Trophoblast cell (in vitro differentiated cells and primary cell): ENCODE measurements at regions not wholly inside any gene's neighbourhood (a gene's known extent, or its start where the extent isn't known, plus 50 kb on each side); places are given as distances from the start of the nearest gene placed in this dataset.
"Not testable (repeated sequence)": the region's sequence is repeated elsewhere in the genome, so short reads cannot be mapped to it uniquely, and the experiment has no call there.

Experiments used
- DNase-seq, 2 donors: peaks; one replicate each; pipeline ENCODE4 v3.0.0-alpha.2; 2016
- H2AFZ ChIP-seq: 2 replicates; pipeline ENCODE4 v1.6.1; 2013; ENCODE audit warnings: low read length, moderate library complexity, mild to moderate bottlenecking; ENCODE audit not compliant: insufficient read depth, poor library complexity
- H2AK5ac ChIP-seq: 2 replicates; pipeline ENCODE4 v1.6.1; 2013; ENCODE audit warnings: mild to moderate bottlenecking, low read length
- H2BK120ac ChIP-seq: 2 replicates; pipeline ENCODE4 v1.6.1; 2013; ENCODE audit warnings: low read length, mild to moderate bottlenecking, moderate library complexity; ENCODE audit not compliant: insufficient read depth, poor library complexity
- H2BK12ac ChIP-seq: 2 replicates; pipeline ENCODE4 v1.6.1; 2013; ENCODE audit warnings: mild to moderate bottlenecking, low read length, moderate library complexity
- H2BK5ac ChIP-seq: 2 replicates; pipeline ENCODE4 v1.6.1; 2013; ENCODE audit warnings: low read length, low read depth, moderate library complexity, mild to moderate bottlenecking; ENCODE audit not compliant: poor library complexity
- H3K14ac ChIP-seq: 2 replicates; pipeline ENCODE4 v1.6.1; 2013; ENCODE audit warnings: mild to moderate bottlenecking, low read length
- H3K18ac ChIP-seq: 2 replicates; pipeline ENCODE4 v1.6.1; 2013; ENCODE audit warnings: mild to moderate bottlenecking, low read length
- H3K23ac ChIP-seq: 2 replicates; pipeline ENCODE4 v1.6.1; 2013; ENCODE audit warnings: low read length
- H3K27ac ChIP-seq: 2 replicates; pipeline ENCODE4 v1.5.1; 2013; ENCODE audit warnings: low read depth, mild to moderate bottlenecking, inconsistent platforms, low read length, moderate library complexity
- H3K27me3 ChIP-seq: 2 replicates; pipeline ENCODE4 v1.6.1; 2013; ENCODE audit warnings: inconsistent platforms, mild to moderate bottlenecking, low read length, moderate library complexity; ENCODE audit not compliant: insufficient read depth
- H3K36me3 ChIP-seq, 2 experiments: 1 replicate in 1 of 2; 2 replicates in 1 of 2; pipeline ENCODE4 v1.6.1; 2013; ENCODE audit warnings: low read length in 2 of 2, mild to moderate bottlenecking in 2 of 2, moderate library complexity in 1 of 2; ENCODE audit not compliant: insufficient read depth in 2 of 2, control insufficient read depth in 1 of 2
- H3K4ac ChIP-seq: 2 replicates; pipeline ENCODE4 v1.6.1; 2013; ENCODE audit warnings: low read depth, mild to moderate bottlenecking, low read length, moderate library complexity
- H3K4me1 ChIP-seq, 2 experiments: 1 replicate in 1 of 2; 2 replicates in 1 of 2; pipeline ENCODE4 v1.6.1; 2013; ENCODE audit warnings: low read length in 2 of 2, mild to moderate bottlenecking in 2 of 2, moderate library complexity in 1 of 2; ENCODE audit not compliant: insufficient read depth in 2 of 2, control insufficient read depth in 1 of 2
- H3K4me2 ChIP-seq: 2 replicates; pipeline ENCODE4 v1.6.1; 2013; ENCODE audit warnings: inconsistent platforms, mild to moderate bottlenecking, low read length, moderate library complexity
- H3K4me3 ChIP-seq: 2 replicates; pipeline ENCODE4 v1.5.1; 2013; ENCODE audit warnings: mild to moderate bottlenecking, low read depth, low read length, inconsistent platforms
- H3K79me1 ChIP-seq: one replicate; pipeline ENCODE4 v1.6.1; 2013; ENCODE audit warnings: low read length
- H3K79me2 ChIP-seq: 2 replicates; pipeline ENCODE4 v1.6.1; 2013; ENCODE audit warnings: low read length, mild to moderate bottlenecking; ENCODE audit not compliant: control insufficient read depth, insufficient read depth, poor library complexity
- H3K9ac ChIP-seq: 2 replicates; pipeline ENCODE4 v1.6.1; 2013; ENCODE audit warnings: mild to moderate bottlenecking, low read length
- H3K9me3 ChIP-seq: 2 replicates; pipeline ENCODE4 v1.6.1; 2013; ENCODE audit warnings: low read depth, mild to moderate bottlenecking, control low read depth, inconsistent platforms, low read length; ENCODE audit not compliant: insufficient read depth
- H4K12ac ChIP-seq: 2 replicates; pipeline ENCODE4 v1.6.1; 2013; ENCODE audit warnings: low read depth, mild to moderate bottlenecking, low read length, moderate library complexity
- H4K8ac ChIP-seq: 2 replicates; pipeline ENCODE4 v1.6.1; 2013; ENCODE audit warnings: low read depth, mild to moderate bottlenecking, low read length, moderate library complexity
- H4K91ac ChIP-seq: one replicate; pipeline ENCODE4 v1.6.1; 2013; ENCODE audit warnings: low read depth, mild to moderate bottlenecking, low read length, moderate library complexity
- WGBS: extraction: QIAGEN DNeasy Blood & Tissue Kit; methylation state at CpG from one replicate; pipeline ENCODE4 v1.1.7; 2013; ENCODE audit warnings: missing lambda C conversion rate; ENCODE audit not compliant: insufficient read length, insufficient coverage; ENCODE audit errors: extremely low coverage; 5-methylcytosine and 5-hydroxymethylcytosine counted together

DNA sequence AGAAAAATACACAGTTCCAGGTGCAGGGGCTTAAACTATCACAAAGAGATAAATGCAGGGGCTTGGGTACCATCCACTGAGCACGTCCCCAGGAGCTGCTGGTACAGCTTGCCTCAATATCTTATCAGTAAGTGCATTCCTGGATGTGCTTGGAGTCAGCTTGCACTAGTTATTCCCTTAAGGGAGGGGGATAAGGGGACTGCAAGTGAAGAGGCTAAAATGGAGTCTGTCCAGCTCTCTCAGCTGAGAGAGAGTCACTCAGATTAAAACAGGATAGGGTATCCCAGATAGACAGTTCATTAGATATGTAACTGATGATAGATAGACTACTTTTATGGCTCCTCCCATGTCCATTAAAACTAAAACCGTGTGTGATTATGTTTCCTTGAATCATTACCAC is 82.5 kb downstream of the PRR15 start:
- H3K9ac ChIP-seq, H3K4me3 ChIP-seq, H4K8ac ChIP-seq, H3K79me1 ChIP-seq, H3K27ac ChIP-seq, H3K23ac ChIP-seq, H4K91ac ChIP-seq, H2BK120ac ChIP-seq, H3K27me3 ChIP-seq, H2BK5ac ChIP-seq, H3K4me2 ChIP-seq, H3K36me3 ChIP-seq, H3K79me2 ChIP-seq, H3K18ac ChIP-seq, DNase-seq, H2AFZ ChIP-seq, H2AK5ac ChIP-seq, H3K14ac ChIP-seq, H3K9me3 ChIP-seq, H4K12ac ChIP-seq, H2BK12ac ChIP-seq, H3K4ac ChIP-seq: not testable (repeated sequence)
- no CpG with 5 or more reads among the region's 2 CpGs for WGBS
- peaks cover 5 to 12% of the 10 kb centered on the region in 2 experiments for H3K4me1 ChIP-seq

DNA sequence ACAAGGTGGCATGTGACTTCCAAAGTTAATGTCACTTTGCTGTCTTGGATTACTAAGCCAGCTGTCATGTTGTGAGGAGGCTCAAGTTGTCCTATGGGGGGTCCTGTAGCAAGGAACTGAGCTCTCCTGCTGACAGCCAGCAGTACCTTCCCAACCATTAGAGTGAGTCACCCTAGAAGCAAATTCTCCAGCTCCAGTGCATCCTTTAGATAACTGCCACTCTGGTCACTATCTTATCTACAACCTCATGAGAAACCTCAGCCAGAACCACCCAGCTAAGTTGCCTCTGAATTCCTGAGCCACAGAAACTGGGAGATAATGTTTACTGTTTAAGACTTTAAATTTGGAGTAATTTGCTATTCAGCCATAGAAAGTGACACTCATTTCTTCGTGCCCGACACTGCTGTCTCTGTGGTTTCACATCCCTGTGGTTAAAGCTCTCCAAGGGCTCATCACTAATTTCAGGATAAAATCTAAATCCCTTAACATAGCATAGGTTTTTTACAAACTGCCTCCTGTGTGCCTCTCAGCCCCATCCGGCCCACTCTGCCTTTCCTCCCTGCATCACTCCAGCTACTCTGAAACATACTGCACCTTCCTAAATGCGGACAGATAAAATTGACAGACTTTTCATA is 83.5 kb downstream of the PRR15 start:
- WGBS: no CpG with 5 or more reads among the region's 4 CpGs
- no peaks in the 10 kb centered on the region for H3K27me3 ChIP-seq
- no peak overlapping the region for H3K14ac ChIP-seq

DNA sequence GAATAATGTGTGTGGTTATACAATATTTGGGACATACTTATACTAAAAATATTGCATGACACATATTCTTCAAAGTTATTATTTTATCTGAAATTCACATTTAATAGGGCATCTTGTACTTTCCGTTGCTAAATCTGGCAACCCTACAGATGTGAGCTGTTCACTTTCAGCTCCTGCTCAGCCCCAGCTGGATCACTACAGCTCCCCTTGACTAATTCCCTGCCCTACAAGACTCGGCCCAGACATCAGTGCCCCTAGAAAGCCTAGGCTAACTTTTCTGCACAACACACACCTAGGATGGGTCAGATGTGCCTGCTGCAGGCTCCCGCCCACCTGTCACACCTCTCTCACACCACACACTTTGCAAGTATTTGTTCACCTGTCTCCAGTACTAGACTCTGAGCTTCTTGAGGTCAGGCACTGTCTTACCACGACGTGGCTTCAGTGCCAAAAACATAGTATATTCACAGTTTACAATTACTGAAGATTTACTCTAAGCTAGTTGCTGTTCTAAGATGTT is 84.1 kb downstream of the PRR15 start:
- H2AFZ ChIP-seq, H4K8ac ChIP-seq, DNase-seq, H3K18ac ChIP-seq, H3K23ac ChIP-seq, H2AK5ac ChIP-seq, H2BK120ac ChIP-seq, H3K79me2 ChIP-seq, H3K36me3 ChIP-seq, H3K27ac ChIP-seq, H3K4ac ChIP-seq, H3K14ac ChIP-seq, H3K27me3 ChIP-seq, H3K79me1 ChIP-seq, H3K4me3 ChIP-seq, H3K4me1 ChIP-seq, H3K4me2 ChIP-seq, H4K12ac ChIP-seq, H4K91ac ChIP-seq, H2BK12ac ChIP-seq, H3K9me3 ChIP-seq, H3K9ac ChIP-seq, H2BK5ac ChIP-seq: not testable (repeated sequence)
- WGBS: no CpG with 5 or more reads among the region's 5 CpGs

More for the DNA sequence above, 83.5 kb downstream of the PRR15 start:
- H3K4me2 ChIP-seq: no peak overlapping the region
- no peak overlapping the region for H3K23ac ChIP-seq
- H3K4ac ChIP-seq: no peak overlapping the region
- no peaks in the 10 kb centered on the region for H3K79me2 ChIP-seq
- H3K79me1 ChIP-seq: peaks cover 3% of the 10 kb centered on the region
- no peaks in the 10 kb centered on the region for H3K9me3 ChIP-seq
- H3K36me3 ChIP-seq: peaks cover 2% of the 10 kb centered on the region in 2 experiments
- H3K4me1 ChIP-seq: peaks cover 3 to 8% of the 10 kb centered on the region in 2 experiments
- H3K27ac ChIP-seq: no peak overlapping the region
- H4K91ac ChIP-seq: no peak overlapping the region
- no peak overlapping the region for H3K18ac ChIP-seq
- H3K4me3 ChIP-seq: no peak overlapping the region
- no peak overlapping the region for H2BK12ac ChIP-seq
- DNase-seq: peak in 1 of 2 donors; percentile 48
- H3K9ac ChIP-seq: no peak overlapping the region
- H2BK120ac ChIP-seq: no peak overlapping the region
- H2BK5ac ChIP-seq: no peak overlapping the region
- no peak overlapping the region for H2AFZ ChIP-seq
- H4K12ac ChIP-seq: no peak overlapping the region
- H2AK5ac ChIP-seq: no peak overlapping the region
- H4K8ac ChIP-seq: no peak overlapping the region

- no peak overlapping the region for H3K27ac ChIP-seq
- no peaks in the 10 kb centered on the region for H3K79me2 ChIP-seq
- no peak overlapping the region for H2AK5ac ChIP-seq
- H3K4ac ChIP-seq: no peak overlapping the region
- H2BK120ac ChIP-seq: no peak overlapping the region
- no peak overlapping the region for H3K23ac ChIP-seq
- H3K4me1 ChIP-seq: peaks cover 3 to 4% of the 10 kb centered on the region in 2 experiments
- H2AFZ ChIP-seq: no peak overlapping the region
- no peaks in the 10 kb centered on the region for H3K9me3 ChIP-seq
- peaks cover 2% of the 10 kb centered on the region in 2 experiments for H3K36me3 ChIP-seq
- no peak overlapping the region for H4K91ac ChIP-seq
- no peak for DNase-seq
- H4K12ac ChIP-seq: no peak overlapping the region
- no peak overlapping the region for H3K4me2 ChIP-seq
- H3K18ac ChIP-seq: no peak overlapping the region
- no peaks in the 10 kb centered on the region for H3K27me3 ChIP-seq
- no peak overlapping the region for H2BK5ac ChIP-seq
- no peak overlapping the region for H2BK12ac ChIP-seq
- no peak overlapping the region for H3K9ac ChIP-seq
- H4K8ac ChIP-seq: no peak overlapping the region
- WGBS: no CpG with 5 or more reads among the region's 33 CpGs
- no peak overlapping the region for H3K14ac ChIP-seq
- no peak overlapping the region for H3K4me3 ChIP-seq
- H3K79me1 ChIP-seq: no peaks in the 10 kb centered on the region
Measured at GRCh38 chr7:29649028-29649716, 85.5 kb downstream of the PRR15 start.
